ENCODE measurements at regions not wholly inside any gene's neighbourhood (a gene's known extent, or its start where the extent isn't known, plus 50 kb on each side); places are given as distances from the start of the nearest gene placed in this dataset.
A peak's percentile ranks its signal among the peaks of the same experiment; 100 is the strongest.
"Not testable (repeated sequence)": the region's sequence is repeated elsewhere in the genome, so short reads cannot be mapped to it uniquely, and the experiment has no call there.

DNA sequence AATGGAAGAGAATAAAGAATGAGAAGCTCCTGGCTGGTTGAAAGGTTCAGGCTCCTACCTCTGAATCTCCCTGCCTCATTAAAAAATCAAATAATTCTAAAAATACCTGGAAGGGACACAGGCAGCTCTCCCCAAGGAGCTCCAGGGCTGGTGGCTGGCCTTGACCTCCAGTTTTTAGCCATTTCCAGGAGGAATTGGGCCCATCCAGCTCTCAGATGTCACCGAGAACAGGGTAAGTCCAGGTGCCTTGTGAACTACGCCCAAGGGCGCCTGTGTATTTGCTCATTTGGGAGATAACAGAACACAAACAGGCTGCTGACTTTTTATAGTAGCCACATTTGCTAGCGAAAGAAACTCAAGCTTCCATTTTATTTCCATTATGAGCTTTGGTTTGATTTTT lies 321.0 kb upstream of the C1orf174 start:
- no peak for DNase-seq

DNA sequence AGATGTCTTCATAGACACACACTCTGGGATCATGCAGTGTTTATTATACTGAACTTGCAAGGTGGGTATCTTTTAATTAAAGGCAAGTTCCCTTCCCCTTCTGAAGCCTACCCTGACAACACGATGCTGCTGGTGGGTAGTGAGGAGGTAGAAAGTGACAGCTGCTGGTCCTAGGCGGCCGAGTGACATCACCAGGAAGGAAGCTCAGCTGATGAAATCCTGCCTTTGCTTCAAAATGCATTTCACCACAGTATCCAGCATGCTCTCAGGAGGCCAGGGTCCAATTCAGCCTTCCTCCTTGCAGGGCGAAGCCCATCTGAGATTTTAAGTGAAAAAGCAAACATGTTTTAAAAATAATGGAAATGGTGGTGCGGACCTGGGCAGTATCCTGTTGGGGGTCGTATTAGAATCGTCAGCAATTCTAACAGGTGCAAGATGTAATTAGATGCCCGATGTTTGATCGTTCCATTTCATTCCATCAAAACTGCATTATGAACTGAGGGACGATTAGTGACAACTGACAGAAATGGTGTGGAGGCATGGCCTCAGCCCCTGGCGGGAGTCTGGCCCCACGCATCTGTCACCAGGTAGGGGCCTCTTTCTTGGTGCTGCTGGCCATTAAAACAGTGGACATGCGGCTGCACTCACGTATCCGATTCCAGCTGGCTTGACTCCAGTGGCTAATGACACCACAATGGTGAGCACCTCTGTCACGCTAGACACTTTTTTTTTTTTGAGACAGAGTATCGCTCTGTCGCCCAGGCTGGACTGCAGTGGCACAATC lies 324.8 kb upstream of the C1orf174 start:
- DNase-seq: no peak

DNA sequence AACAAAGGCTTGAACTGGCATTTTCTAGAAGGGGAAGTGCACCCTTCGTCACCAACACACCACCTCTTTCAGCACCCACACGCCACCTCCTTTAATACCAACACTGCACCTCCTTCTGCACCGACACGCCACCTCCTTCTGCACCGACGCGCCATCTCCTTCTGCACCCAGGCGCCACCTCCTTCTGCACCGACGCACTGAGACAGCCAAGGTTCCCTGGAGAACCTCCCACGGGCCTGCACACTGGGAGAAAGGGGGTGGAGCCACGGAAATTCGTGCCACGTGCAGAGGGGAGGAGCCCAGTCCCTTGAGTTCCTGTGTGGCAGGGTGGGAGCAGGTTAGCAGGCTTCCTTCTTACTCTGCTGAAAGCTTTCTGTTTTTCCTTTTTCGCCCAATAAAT lies 327.9 kb upstream of the C1orf174 start:
- DNase-seq: no peak

DNA sequence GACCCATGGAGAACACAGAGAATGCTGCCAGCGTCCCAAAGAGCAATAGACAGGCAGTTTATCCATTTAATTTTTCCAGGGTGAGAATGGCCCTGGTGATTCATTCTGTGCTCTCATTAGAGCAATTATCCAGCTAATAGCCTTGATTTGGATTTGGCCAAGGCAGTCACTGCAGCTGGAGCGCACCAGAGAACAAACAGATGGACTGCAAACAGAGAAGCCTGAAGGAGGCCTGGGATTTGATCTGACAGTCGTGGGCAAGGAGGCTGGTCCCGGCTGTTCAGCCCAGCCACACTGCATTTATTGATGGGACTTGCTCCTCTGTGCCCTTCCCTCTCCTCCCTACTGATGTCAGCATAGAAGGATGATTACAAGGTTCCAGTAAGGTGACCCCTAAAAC lies 353.9 kb upstream of the C1orf174 start:
- DNase-seq: no peak

DNA sequence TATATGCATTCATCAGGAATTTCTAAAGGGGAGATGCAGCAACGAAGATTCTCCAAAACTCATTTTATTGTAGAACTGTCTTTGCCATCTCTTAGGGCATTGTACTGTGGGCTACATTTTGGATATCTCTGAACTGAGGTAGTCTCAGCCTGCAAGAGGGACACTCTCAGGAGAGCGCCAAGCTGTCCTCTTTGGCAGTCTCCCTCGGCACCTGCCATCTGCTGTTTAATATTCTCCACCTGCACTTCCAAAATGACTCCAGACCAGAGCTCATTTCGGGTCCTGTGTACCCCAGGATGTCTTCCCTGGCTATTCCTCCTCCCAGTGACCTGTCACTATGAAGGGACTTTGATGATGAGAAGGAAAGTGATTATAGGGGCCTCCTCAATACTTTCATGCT lies 356.3 kb upstream of the C1orf174 start:
- no peak for DNase-seq

DNA sequence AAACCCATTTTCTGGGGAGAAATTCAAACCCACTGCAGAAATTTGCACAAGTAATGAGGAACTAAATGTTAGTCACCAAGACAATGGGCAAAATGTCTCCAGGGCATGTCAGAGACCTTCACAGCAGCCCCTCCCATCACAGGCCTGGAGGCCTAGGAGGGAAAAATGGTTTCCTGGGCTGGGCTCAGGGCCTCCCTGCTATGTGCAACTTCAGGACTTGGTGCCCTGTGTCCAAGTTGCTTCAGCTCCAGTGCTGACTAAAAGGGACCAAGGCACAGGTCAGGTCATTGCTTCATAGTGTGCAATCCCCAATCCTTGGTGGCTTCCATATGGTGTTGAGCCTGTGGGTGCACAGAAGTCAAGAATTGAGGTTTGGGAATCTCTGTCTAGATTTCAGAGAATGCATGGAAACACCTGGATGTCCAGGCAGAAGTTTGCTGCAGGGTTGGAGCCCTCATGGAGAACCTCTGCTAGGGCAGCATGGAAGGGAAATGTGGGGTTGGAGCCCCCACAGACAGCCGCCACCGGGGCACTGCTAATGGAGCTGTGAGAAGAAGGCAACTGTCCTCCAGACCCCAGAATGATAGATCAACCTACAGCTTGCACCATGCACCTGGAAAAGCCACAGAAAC lies 358.2 kb upstream of the C1orf174 start:
- not testable (repeated sequence) for DNase-seq

DNA sequence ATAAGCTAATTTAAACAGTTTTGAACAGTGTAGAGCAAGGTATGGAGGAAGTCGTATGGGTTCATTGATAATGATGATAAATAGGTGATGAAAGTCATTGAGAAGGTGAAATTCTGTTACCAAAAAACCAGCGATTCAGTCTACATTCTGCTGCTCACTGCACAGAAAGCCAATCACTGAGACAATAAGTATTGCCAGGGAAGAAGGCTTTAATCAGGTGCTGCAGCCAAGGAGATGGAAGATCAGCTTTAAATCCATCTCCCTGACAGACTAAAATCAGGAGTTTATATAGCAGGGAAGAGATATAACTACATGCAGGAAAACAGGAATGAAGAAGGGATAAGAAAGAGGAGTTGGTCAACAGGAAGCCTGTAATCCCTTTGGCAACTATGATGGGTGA lies 361.3 kb upstream of the C1orf174 start:
- no peak for DNase-seq

DNA sequence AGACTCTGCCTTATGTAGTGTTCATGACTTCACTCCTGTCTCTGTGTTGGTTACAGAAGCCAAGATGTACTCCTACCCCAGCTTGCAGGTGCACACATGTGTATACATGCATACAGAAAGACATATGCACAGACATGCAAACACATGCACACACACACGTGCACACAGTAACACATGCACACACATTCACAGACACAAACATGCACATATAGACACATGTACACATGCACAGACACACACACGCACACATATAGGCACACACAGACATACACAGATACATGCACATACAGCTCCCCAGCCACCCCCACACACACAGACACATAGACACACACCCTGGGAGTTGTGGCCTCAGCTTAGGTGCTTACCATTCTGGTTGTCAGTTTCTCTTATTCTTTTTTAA lies 362.6 kb upstream of the C1orf174 start:
- DNase-seq: no peak

DNA sequence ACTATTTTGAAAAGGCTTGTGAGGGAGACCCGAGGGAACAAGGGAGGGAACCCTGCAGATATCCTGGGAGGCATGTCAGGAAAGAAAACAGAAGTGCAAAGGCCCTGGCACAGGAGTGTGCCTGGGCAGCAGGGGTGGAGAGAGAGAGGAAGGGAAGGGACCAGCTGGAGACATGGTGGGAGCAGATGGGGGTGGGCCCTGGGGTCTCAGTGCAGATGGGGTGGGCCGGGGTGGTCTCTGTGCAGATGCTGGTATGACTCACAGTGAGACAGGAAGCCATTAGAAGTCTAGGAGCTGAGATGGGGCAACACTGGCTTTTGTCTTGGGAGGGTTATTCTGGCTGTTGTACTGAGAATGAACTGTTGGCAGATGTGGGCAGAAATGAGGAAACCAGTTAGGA lies 363.6 kb upstream of the C1orf174 start:
- no peak for DNase-seq

DNA sequence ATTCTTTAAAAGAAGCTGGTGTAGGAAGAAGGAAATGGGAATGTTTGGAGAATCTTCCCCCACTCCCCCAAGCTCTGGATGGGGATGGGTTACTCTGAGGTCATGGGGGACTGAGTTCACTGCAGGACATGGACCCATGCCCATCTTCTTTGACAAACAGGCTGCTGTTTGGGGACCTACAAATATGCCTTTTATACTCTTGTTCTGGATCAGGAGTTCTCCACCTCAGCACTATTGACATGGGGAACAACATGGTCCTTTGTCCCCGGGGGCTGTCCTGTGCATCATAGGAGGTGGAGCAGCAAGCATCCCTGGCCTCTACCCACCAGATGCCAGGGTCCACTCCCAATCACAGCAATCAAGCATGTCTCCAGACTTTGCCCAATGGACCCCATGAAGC lies 365.8 kb upstream of the C1orf174 start:
- DNase-seq: no peak

DNA sequence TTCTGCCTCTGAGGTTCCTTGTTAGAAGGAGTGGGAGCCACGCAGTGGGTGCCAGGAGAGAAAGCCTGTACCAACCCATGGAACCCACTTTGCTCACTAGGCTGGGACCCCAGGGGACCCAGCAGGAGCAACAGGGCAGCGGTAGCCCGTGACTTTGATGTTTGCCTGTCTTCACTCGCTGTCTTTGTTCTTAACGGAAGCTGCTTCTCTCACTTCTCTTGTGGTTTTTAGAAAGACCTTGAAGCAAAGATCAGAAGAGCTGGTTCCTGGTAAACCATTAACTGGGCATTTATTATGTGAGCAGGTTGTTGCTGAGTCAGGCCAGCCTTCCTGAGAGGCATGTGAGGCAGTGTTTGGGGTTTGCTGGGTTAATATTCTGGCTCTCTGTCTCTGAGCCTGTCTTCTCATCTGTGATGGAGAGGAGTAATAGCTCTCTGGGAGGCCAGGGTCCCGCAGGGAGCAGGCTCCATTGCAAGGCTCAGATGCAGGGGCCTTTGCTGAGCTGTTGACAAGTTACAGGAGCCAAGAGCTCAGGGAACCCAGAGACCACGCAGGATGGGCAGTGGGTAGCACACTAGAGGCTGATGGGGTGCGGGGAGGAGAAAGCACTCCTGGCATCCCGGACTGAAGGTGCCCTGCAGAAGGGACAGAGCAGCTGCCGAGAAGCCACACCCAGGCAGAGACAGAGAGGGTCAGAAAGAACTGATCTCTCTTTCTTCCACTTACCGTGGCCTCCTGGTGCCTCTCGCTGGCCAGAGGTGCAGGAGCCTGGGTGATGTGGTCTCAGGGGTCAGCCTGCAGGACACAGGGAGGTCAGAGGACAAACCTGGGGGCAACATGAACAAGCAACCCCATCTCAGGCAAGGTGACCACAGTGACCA lies 367.5 kb upstream of the C1orf174 start:
- peak; percentile 27 for DNase-seq

DNA sequence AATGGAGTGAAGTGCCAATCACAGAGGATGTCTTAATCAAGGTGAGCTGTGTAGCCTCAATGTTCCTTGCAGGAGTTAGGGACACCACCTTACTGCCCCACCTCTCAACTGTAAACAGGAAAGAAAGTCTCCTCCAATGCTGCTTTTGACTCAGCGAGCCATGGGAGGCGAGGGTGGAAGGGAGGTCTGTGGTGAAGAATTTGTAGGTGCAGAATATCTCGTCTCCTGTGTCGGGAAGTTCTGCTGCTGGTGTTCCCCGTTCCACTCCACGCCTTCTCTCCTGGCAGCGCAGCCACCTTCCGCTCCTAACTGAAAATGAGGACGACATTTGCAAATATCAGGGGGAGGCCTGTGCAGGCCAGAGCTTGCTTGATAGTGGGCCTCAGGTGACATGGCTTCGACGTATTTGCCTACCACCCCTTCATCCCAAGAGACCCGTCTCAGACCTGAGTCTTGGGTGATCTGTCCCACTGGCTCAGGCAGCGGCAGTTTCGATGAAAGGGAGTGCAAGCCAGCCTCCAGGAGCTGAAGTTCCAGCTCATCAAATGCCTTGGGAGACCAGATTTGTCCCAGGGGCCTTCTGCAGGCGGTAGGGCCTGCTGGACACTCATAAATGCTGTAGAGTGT lies 368.3 kb upstream of the C1orf174 start:
- no peak for DNase-seq

DNA sequence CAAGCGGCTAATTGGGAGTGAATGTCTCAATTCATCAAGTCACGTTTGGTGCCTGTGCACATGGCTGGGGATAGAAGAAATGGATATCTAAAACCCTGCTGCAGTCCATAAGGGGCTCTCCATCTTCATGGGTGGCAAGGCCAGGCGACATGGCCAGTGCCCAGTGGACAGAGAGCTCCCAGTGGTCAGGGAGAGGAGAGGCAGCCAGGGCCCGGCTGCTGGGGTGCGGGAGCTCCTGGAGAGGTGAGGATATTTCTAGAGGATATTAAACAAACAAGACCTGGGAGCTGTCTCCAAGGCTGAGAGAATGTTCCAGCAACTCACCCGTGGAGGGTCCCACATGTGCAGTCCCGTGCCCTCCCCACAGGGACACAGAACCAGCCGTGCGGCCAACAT lies 368.8 kb upstream of the C1orf174 start:
- no peak for DNase-seq

DNA sequence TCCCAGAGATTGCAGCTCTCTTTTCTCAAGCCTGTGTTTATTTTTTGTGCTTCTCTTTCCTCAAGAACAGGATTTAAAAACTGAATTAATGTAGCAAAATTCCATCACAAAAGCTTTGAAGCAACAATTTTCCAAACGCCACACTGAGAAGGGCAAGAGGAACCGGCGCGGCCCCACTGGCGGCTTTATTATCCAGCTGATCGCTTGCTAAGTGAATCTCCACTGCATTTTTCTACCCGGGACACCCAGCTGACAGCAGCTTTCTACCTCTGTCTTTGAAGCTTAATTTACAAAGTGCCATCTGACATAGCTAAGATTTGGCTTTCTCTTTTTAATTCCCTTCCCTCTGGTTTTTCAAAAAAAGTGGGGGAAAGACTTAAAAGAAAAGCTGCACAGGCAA lies 369.3 kb upstream of the C1orf174 start:
- no peak for DNase-seq

DNA sequence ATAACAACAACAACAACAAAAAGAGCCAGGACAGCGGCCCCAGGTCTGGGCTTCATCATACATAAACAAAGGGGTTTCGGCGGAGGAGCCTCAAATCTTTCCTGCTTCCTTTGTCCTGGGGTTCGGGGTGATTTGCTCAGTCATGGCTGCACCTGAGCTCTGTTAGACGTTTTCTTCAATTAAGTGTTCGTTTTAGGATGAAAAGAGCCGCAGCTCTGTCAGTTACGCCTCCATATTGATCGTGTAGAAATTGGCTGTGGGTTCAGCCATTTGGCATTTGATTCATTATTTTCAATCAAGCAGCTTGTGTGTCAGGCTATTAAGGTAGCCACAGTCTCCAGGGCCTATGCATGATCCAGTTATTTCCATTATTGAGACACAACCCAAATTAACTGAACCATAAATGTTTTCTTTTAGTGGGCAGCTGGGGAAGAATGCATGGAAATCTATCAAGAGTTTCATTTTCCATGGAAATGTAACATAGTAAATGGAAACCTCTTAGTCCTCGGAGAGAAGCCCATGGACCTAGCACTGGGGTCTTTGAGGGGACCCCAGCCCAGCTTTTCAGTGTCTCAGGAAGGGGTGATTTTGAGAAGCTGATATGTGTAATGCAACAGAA lies 370.0 kb upstream of the C1orf174 start:
- no peak for DNase-seq

DNA sequence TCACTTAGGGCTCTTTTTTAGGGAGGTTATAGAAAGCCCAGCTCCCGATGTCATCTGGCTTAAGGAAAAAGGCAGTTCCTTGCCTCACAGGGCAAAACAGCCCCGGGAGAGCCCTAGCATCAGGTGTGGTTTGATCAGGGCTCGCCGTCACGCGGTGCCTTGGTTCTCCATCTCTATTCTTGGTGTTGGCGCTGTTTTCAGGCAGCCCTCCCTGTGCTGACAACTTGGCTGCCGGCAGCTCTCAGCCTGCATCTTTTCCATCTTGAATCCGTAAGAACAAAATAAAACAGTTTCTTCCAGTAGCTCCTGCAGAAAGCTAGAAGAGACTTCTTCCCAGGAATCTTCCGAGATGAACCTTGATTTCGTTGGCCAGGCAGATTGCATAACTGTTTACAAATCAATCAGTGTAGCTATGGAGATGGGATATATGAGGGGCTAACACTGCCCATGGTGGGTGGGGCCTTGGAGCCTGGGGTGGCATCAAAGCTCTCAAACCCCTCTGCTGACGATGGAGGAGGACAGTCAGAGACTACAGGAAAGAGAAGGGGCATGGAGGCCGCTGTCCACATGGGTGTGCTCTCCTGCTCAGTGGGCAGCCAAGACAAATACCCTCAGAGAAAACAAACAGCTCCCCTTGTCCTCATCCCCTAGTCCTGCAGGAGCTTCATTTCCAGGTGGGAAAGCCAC lies 370.7 kb upstream of the C1orf174 start:
- no peak for DNase-seq

DNA sequence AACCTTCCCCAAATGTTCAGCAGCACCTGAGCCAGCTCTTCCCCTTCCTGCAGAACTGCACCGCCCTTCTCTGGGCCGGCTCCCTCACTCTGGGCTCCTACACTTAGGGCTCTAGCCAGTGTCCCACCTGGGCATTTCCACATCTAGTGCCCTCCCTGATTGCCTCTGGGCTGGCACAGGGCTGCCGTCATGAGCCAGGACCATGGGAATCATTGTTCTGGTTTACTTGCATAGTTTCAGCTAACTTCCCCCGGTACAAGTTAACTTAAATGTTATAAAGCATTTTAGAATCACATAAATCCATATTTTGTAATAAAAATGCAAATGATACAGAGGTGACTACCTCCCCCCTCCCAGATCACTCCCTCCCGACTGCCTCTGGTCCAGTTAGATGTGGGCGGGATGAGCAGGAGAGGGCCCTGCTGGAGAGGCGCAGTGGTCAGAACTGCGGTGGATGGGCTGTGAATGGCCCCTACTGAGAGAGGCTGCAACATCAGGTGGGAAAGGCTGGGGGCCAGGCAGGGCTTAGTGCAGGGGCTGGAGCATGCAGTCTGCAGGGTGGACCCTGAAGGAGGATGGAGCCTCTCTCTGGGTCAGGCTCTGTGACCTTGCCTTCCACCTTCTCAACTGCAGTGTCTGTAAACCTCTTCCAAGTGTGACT lies 371.4 kb upstream of the C1orf174 start:
- no peak for DNase-seq

DNA sequence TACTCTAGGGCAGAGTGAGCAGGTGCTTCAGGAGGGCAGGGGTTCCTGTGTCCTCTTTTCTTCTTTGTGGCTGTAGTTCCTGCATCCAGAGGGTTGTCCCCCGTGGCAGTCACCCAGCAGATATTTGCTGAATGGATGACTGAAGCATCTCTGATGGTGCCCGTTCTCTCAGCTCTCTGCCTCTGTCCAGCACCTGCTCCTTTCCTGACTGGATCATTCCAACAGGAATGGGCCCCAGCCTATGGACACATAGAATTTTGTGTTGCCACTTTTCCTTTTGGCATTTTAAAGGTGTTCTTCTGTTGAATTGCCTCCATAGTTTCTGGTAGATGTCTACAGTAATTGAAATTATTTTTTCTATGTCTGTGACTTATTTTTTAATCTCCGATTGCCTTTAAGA lies 372.5 kb upstream of the C1orf174 start:
- no peak for DNase-seq

DNA sequence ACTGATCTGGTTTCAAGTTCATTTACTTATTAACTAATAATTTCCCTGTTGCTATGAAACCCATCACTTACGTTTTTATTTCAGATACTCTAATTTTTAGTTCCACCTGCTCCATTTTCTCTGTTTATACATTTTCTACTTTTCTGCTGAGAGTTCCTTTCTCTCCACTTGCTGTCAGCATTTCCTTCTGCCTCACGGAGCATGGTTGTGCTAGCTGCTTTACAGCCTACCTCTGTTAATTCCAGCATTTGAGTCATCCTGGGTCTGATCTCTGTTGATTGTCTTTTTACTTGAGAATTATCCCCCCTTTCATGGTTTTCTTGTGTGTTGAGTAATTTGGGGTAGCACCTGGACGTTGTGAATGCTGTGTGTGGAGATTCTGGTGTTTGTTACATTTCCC lies 373.2 kb upstream of the C1orf174 start:
- DNase-seq: no peak

DNA sequence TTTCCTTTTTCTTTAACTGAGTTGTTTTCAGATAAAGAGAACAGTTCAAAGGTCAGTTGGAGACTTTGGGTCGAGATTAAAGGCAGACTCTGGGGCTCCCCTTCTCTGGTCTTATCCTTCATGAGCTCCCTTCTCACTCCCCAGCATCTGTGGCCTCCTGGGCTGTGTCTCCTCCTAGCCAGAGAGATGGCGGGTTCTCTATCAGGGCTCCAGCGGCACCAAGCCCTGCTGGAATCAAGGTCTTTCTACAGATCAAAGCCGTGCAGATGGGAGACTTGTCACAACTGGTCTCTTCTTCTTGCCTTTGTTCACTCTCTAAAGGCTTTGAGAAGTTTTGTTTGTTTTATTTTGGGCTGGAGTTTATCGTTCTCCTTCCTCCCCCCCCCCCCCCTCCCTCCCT lies 373.7 kb upstream of the C1orf174 start:
- no peak for DNase-seq

DNA sequence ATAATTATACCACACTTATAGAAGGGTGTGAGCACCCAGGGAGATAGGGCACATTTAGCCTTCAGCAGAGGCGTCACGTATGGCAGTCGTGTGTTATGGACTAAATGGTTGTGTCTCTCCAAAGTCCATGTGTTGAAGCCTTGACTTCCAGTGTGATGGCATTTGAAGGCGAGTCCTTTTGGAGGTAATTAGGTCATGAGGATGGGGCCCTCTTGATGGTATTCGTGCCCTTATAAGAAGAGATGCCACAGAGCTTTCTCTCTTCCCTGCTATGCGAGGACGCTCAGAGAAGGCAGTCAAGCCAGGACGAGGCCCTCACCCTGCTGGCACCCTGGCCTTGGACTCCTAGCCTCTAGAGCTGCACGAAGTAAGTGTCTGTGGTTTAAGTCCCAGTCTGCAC lies 375.0 kb upstream of the C1orf174 start:
- DNase-seq: no peak

Data from right kidney (tissue), 1 donor.